ENCODE measurements at regions not wholly inside any gene's neighbourhood (a gene's known extent, or its start where the extent isn't known, plus 50 kb on each side); places are given as distances from the start of the nearest gene placed in this dataset.

DNA sequence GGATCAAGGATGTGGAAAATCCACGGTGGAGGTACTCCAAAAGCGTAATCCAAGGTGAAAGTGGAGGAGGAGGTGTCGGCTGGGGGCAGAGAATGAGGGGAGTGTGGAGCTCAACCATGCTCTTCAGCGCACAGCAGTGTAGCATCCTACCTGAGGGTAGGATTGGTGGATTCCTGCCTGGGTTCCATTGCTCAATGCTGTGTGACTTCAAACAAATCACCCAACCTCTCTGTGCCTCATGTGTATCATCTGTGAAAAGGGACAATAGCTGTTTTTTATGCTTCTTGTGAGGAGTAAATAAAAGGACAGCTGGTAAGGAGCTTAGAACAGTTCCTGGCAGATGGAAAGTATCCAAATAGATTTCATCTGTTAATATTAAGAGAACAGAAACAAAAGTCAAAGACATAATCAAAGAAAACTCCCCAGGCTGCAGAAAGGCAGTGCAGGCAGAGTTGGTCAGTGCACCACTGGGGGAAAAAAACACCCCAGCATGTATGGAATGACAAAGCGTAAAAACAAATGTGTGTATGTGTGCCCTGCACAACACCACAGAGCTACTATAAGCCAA, 130.0 kb upstream of the HDAC4 start:
- H3K9me3 ChIP-seq (replicated peaks; ENCODE audit: control insufficient read depth, insufficient read depth, low read depth, low read length), result no peaks in the 10 kb centered on the region
- H3K9me1 ChIP-seq (ENCODE audit: control insufficient read depth, insufficient read depth, low read length), result no peaks in the 10 kb centered on the region
- FAIRE-seq, result no peak
- no peaks in the 10 kb centered on the region for H3K79me2 ChIP-seq (ENCODE audit: control insufficient read depth, insufficient read depth, low read length)
- no peak overlapping the region for H3K4me3 ChIP-seq
- H3K4me1 ChIP-seq (replicated peaks in 1 of 2; ENCODE audit: control insufficient read depth in 2 of 2, insufficient read depth in 2 of 2, low read length in 2 of 2), result no peaks in the 10 kb centered on the region
- H2AFZ ChIP-seq (ENCODE audit: low read depth, low read length), result no peak overlapping the region
- H3K27ac ChIP-seq (ENCODE audit: extremely low read depth, low read depth, low read length), result no peak overlapping the region
- BruUV-seq (replicated peaks), result no TSS peak
- 2% methylated on average over 5 of the region's 5 CpGs for WGBS (ENCODE audit: insufficient coverage, low coverage, missing lambda C conversion rate)
- H3K36me3 ChIP-seq (ENCODE audit: control insufficient read depth, insufficient read depth, low read length), result no peaks in the 10 kb centered on the region
- no peak overlapping the region for H3K9ac ChIP-seq (ENCODE audit: insufficient read depth in 1 of 2, low read depth in 2 of 2, low read length in 2 of 2)
- in situ Hi-C loops (cut with MboI) (no loop called here), intact Hi-C loops (cut with micrococcal nuclease) (no loop called here)
- H3K27me3 ChIP-seq (ENCODE audit: control insufficient read depth in 2 of 2, insufficient read depth in 2 of 2, low read length in 2 of 2), result peaks cover 0 to 23% of the 10 kb centered on the region in 2 experiments; a peak in 1 of 5 replicates
- ATAC-seq, result no peak
- H4K20me1 ChIP-seq (replicated peaks; ENCODE audit: control insufficient read depth, insufficient read depth, low read length), result no peaks in the 10 kb centered on the region
- CTCF ChIA-PET (ENCODE audit: low intra/inter-chr PET ratio), result no interaction called here
- no peak overlapping the region for H3K4me2 ChIP-seq (ENCODE audit: insufficient read depth, low read length)
- no peak for DNase-seq (ENCODE audit: extremely low read depth in 1 of 4, low spot score in 3 of 4)
- POLR2A ChIA-PET, result interaction anchor here (0.8 kb wide), 1 partner anchor 51 kb away, joined by 3 read pairs; no protein-coding TSS in a partner anchor
- TF ChIP-seq ZFP36 (IDR thresholded peaks at IDR 0.05; ENCODE audit: low read depth, low read length, partially characterized antibody), result peak; percentile 56
- TF ChIP-seq, protein P1, sequence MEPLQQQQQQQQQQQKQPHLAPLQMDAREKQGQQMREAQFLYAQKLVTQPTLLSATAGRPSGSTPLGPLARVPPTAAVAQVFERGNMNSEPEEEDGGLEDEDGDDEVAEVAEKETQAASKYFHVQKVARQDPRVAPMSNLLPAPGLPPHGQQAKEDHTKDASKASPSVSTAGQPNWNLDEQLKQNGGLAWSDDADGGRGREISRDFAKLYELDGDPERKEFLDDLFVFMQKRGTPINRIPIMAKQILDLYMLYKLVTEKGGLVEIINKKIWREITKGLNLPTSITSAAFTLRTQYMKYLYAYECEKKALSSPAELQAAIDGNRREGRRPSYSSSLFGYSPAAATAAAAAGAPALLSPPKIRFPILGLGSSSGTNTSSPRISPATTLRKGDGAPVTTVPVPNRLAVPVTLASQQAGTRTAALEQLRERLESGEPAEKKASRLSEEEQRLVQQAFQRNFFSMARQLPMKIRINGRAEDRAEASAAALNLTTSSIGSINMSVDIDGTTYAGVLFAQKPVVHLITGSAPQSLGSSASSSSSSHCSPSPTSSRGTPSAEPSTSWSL (CRISPR knock-in tag; IDR thresholded peaks at IDR 0.05; ENCODE audit: borderline replicate concordance), result no peak
- TF ChIP-seq ESRRB (CRISPR knock-in tag; IDR thresholded peaks at IDR 0.05; ENCODE audit: borderline replicate concordance), result no peak
- TF ChIP-seq, protein P2, sequence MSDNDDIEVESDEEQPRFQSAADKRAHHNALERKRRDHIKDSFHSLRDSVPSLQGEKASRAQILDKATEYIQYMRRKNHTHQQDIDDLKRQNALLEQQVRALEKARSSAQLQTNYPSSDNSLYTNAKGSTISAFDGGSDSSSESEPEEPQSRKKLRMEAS (CRISPR knock-in tag; IDR thresholded peaks at IDR 0.05), result no peak
- TF ChIP-seq NFYB (IDR thresholded peaks at IDR 0.05; ENCODE audit: extremely low read depth, insufficient read length), result no peak
- no peak for TF ChIP-seq POLR3A (IDR thresholded peaks at IDR 0.05; ENCODE audit: borderline replicate concordance, extremely low read depth, insufficient read depth, insufficient read length)
- TF ChIP-seq SMC3 (conservative IDR thresholded peaks at IDR 0.05; ENCODE audit: insufficient read depth, low read depth, low read length), result no peak
- TF ChIP-seq ZNF583 (CRISPR knock-in tag; IDR thresholded peaks at IDR 0.05), result peak; percentile 93
- TF ChIP-seq, protein P3, sequence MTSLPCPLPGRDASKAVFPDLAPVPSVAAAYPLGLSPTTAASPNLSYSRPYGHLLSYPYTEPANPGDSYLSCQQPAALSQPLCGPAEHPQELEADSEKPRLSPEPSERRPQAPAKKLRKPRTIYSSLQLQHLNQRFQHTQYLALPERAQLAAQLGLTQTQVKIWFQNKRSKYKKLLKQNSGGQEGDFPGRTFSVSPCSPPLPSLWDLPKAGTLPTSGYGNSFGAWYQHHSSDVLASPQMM (CRISPR knock-in tag; IDR thresholded peaks at IDR 0.05), result no peak
- peak; percentile 19; the same call in 1 of the 2 replicates for TF ChIP-seq BCOR (IDR thresholded peaks at IDR 0.05)
- no peak for TF ChIP-seq ZNF347 (CRISPR knock-in tag; IDR thresholded peaks at IDR 0.05; ENCODE audit: low read depth)
- TF ChIP-seq RBM25 (IDR thresholded peaks at IDR 0.05; ENCODE audit: low read depth, low read length, severe bottlenecking), result peak; percentile 52
- no peak for TF ChIP-seq RFX7 (CRISPR knock-in tag; IDR thresholded peaks at IDR 0.05)
